T-helper 1 cell treated with Interleukin-12 subunit alpha and Interleukin-12 subunit beta and Interleukin-4 antibody, amounts not matched to agents 30 μg/mL and 1 μg/mL, for 36 hours (primary cell): ENCODE measurements at regions not wholly inside any gene's neighbourhood (a gene's known extent, or its start where the extent isn't known, plus 50 kb on each side); places are given as distances from the start of the nearest gene placed in this dataset.
"Not testable (repeated sequence)": the region's sequence is repeated elsewhere in the genome, so short reads cannot be mapped to it uniquely, and the experiment has no call there.

Experiments used
- H3K27ac Mint-ChIP-seq: one replicate; pipeline ENCODE4 v1.8.0; 2021; ENCODE audit warnings: mild to moderate bottlenecking, mixed read lengths
- H3K27me3 Mint-ChIP-seq: one replicate; pipeline ENCODE4 v1.8.0; 2021; ENCODE audit warnings: low read depth, mixed read lengths
- H3K36me3 Mint-ChIP-seq: one replicate; pipeline ENCODE4 v1.8.0; 2021; ENCODE audit warnings: low read depth, mixed read lengths
- H3K4me1 Mint-ChIP-seq: one replicate; pipeline ENCODE4 v1.8.0; 2021; ENCODE audit warnings: low read depth, mixed read lengths
- H3K4me3 Mint-ChIP-seq: one replicate; pipeline ENCODE4 v1.8.0; 2021; ENCODE audit warnings: mild to moderate bottlenecking, moderate library complexity, mixed read lengths
- H3K9me3 Mint-ChIP-seq: one replicate; pipeline ENCODE4 v1.8.0; 2021; ENCODE audit warnings: mixed read lengths

DNA sequence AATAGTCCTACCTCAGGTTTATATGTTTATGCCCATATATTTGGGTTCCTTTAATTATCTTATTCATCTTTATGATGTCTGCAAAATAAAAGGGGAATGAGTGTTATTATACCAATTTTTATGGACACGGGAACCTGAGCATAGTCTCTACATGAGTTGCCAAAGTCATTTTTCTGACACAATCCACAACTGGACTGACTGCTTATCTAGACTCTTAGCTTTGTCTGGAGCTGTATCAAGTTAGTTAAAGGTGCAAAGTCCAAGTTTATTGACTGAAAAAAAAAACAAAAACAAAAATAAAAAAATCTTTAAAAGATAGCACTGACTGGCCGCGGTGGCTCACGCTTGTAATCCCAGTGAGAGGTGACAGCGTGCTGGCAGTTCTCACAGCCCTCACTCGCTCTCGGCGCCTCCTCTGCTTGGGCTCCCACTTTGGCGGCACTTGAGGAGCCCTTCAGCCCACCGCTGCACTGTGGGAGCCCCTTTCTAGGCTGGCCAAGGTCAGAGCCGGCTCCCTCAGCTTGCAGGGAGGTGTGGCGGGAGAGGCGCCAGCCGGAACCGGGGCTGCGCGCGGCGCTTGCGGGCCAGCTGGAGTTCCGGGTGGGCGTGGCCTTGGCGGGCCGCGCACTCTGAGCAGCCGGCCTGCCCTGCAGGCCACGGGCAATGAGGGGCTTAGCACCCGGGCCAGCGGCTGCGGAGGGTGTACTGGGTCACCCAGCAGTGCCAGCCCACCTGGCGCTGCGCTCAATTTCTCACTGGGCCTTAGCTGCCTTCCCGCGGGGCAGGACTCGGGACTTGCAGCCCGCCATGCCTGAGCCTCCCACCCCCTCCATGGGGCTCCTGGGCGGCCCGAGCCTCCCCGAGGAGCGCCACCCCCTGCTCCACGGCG lies 116.6 kb upstream of the MBNL1 start:
- H3K36me3 Mint-ChIP-seq, H3K4me3 Mint-ChIP-seq, H3K9me3 Mint-ChIP-seq, H3K27ac Mint-ChIP-seq: not testable (repeated sequence)
- peaks cover 13% of the 10 kb centered on the region for H3K27me3 Mint-ChIP-seq
- peaks cover 19% of the 10 kb centered on the region for H3K4me1 Mint-ChIP-seq

DNA sequence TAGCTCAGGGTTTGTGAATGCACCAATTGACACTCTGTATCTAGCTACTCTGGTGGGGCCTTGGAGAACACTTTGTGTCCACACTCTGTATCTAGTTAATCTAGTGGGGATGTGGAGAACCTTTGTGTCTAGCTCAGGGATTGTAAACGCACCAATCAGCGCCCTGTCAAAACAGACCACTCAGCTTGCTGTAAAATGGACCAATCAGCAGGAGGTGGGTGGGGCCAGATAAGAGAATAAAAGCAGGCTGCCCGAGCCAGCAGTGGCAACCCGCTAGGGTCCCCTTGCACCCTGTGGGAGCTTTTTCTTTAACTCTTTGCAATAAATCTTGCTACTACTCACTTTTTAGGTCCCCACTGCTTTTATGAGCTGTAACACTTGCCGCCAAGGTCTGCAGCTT lies 115.6 kb upstream of the MBNL1 start:
- Mint-ChIP-seq H3K27me3 (peaks cover 18% of the 10 kb centered on the region), H3K4me1 (peaks cover 12% of the 10 kb centered on the region)
- H3K36me3 Mint-ChIP-seq, H3K27ac Mint-ChIP-seq, H3K4me3 Mint-ChIP-seq, H3K9me3 Mint-ChIP-seq: not testable (repeated sequence)

- Mint-ChIP-seq H3K9me3 (no peaks in the 10 kb centered on the region), H3K27me3 (peaks cover 20% of the 10 kb centered on the region), H3K4me3 (no peak overlapping the region), H3K27ac (no peak overlapping the region), H3K4me1 (peaks cover 2% of the 10 kb centered on the region), H3K36me3 (no peaks in the 10 kb centered on the region)
These were observed 113.3 kb upstream of the MBNL1 start for GRCh38 chr3:152155246-152156020.

DNA sequence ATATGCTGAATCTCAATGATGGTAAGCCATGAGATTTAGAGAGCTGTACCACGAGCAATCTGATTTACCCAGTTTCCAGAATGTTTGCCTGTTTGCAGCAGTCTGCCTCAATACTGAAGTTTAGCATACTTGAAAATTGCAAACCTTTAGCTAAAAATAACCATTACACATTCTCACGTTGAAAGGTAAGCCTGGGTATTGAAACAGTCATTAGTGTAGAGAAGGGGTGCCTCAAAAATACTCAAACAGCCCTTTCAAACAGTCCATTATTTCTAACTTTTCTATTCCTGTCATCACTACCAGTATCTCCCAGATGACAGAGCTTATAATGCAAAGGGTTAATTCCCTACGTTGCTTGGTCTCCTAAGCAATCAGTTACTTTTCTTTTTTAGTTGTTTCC lies 111.8 kb upstream of the MBNL1 start:
- H3K36me3 Mint-ChIP-seq: no peaks in the 10 kb centered on the region
- H3K27me3 Mint-ChIP-seq: peaks cover 29% of the 10 kb centered on the region
- H3K4me1 Mint-ChIP-seq: no peaks in the 10 kb centered on the region
- no peak overlapping the region for H3K4me3 Mint-ChIP-seq
- no peaks in the 10 kb centered on the region for H3K9me3 Mint-ChIP-seq
- H3K27ac Mint-ChIP-seq: no peak overlapping the region

GRCh38 chr3:152157337-152157736 lies 111.4 kb upstream of the MBNL1 start:
- no peak overlapping the region for H3K27ac Mint-ChIP-seq
- peaks cover 30% of the 10 kb centered on the region for H3K27me3 Mint-ChIP-seq
- no peaks in the 10 kb centered on the region for H3K9me3 Mint-ChIP-seq
- H3K36me3 Mint-ChIP-seq: no peaks in the 10 kb centered on the region
- no peaks in the 10 kb centered on the region for H3K4me1 Mint-ChIP-seq
- no peak overlapping the region for H3K4me3 Mint-ChIP-seq

- H3K4me1 Mint-ChIP-seq: no peaks in the 10 kb centered on the region
These were observed 109.4 kb upstream of the MBNL1 start for GRCh38 chr3:152159328-152159727.

DNA sequence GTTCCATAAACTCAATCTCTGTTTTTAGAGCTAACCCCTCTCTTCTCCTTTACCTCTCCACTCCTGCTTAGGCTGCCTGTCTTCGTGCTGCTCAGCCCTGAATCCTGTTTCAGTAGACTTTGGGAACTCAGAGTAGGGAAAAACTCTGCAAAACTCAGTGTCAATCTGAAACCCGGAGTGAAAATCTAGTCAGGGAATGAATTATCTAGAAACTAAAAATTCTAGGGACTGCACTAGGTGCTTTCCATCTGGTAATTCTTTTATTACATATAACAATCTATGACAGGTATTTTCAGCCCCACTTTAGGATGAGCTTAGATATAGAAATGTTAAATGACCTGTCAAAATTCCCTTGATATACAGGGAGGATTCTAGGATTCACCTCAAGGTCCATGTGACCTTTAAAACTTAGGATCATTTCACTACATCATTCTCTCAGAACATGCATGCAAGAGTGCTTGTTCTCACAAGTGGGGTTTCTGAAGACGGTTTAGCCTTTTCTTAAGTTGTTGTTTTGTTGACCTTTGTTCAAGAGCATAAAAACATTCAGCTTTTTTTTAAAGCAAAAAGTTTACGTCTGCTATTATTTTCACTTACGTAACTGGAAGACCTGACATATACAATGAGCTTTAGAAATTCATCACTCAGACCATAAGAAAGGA lies 108.2 kb upstream of the MBNL1 start:
- Mint-ChIP-seq H3K36me3 (no peaks in the 10 kb centered on the region), H3K9me3 (no peaks in the 10 kb centered on the region), H3K4me3 (no peak overlapping the region), H3K4me1 (no peaks in the 10 kb centered on the region), H3K27ac (no peak overlapping the region), H3K27me3 (peaks cover 30% of the 10 kb centered on the region)

More at GRCh38 chr3:152159328-152159727, 109.4 kb upstream of the MBNL1 start:
- Mint-ChIP-seq H3K27ac (no peak overlapping the region), H3K36me3 (no peaks in the 10 kb centered on the region), H3K9me3 (no peaks in the 10 kb centered on the region), H3K4me3 (no peak overlapping the region), H3K27me3 (peaks cover 30% of the 10 kb centered on the region)

GRCh38 chr3:152172460-152172859 lies 96.3 kb upstream of the MBNL1 start:
- no peaks in the 10 kb centered on the region for H3K4me1 Mint-ChIP-seq
- peaks cover 16% of the 10 kb centered on the region for H3K27me3 Mint-ChIP-seq
- peaks cover 8% of the 10 kb centered on the region for H3K36me3 Mint-ChIP-seq
- no peak overlapping the region for H3K4me3 Mint-ChIP-seq
- H3K27ac Mint-ChIP-seq: no peak overlapping the region
- H3K9me3 Mint-ChIP-seq: peaks cover 7% of the 10 kb centered on the region

- Mint-ChIP-seq H3K4me1 (peaks cover 3% of the 10 kb centered on the region), H3K27ac (no peak overlapping the region), H3K27me3 (peaks cover 16% of the 10 kb centered on the region), H3K36me3 (peaks cover 7% of the 10 kb centered on the region), H3K4me3 (no peak overlapping the region), H3K9me3 (peaks cover 4% of the 10 kb centered on the region)
These were observed 95.1 kb upstream of the MBNL1 start for GRCh38 chr3:152173627-152174026.

GRCh38 chr3:152174876-152175527 lies 93.7 kb upstream of the MBNL1 start:
- H3K27me3 Mint-ChIP-seq: peaks cover 16% of the 10 kb centered on the region

DNA sequence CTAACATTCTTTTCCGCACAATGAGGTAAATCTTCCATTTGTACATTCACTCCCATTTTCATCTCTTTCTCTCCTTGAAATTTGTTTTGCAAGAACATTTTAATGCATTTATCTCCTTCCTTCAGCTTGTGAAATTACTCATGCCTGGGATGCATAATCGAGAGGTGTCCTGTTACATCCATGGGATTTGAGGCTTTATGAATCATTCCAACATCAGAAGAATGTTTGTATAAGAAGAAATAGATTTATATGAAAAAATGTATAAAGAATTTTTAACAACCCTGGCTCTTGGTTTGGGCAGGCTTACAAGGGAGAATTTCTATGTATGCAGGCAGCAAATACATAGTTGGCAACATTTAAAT lies 93.2 kb upstream of the MBNL1 start:
- no peak overlapping the region for H3K27ac Mint-ChIP-seq
- peaks cover 7% of the 10 kb centered on the region for H3K36me3 Mint-ChIP-seq

More at GRCh38 chr3:152174876-152175527, 93.7 kb upstream of the MBNL1 start:
- no peak overlapping the region for H3K27ac Mint-ChIP-seq
- H3K4me3 Mint-ChIP-seq: no peak overlapping the region
- peaks cover 4% of the 10 kb centered on the region for H3K9me3 Mint-ChIP-seq
- H3K4me1 Mint-ChIP-seq: peaks cover 15% of the 10 kb centered on the region
- peaks cover 7% of the 10 kb centered on the region for H3K36me3 Mint-ChIP-seq

DNA sequence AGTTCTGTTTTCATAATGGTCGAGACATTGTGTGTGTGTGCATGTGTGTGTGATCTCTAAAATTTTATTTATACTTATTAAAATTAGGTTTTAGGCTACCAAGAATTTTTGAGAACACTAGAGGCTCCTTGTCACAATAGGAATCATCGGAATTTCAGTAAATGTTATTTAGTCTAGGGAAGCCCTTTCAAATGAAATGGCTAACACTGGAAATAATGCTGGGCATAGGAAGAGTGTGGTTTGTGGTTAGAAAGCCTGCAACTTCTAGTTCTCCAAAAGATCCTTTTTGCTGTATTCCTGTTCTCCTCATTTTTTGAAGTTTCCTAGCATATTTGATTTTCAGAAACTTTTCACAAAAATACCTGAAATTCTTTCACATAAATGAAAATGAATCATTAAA lies 92.5 kb upstream of the MBNL1 start:
- no peak overlapping the region for H3K27ac Mint-ChIP-seq
- H3K4me3 Mint-ChIP-seq: no peak overlapping the region
- H3K9me3 Mint-ChIP-seq: peaks cover 3% of the 10 kb centered on the region
- peaks cover 7% of the 10 kb centered on the region for H3K36me3 Mint-ChIP-seq
- peaks cover 16% of the 10 kb centered on the region for H3K27me3 Mint-ChIP-seq
- peaks cover 16% of the 10 kb centered on the region for H3K4me1 Mint-ChIP-seq

More for the DNA sequence above, 93.2 kb upstream of the MBNL1 start:
- Mint-ChIP-seq H3K9me3 (peaks cover 4% of the 10 kb centered on the region), H3K27me3 (peaks cover 16% of the 10 kb centered on the region), H3K4me3 (no peak overlapping the region), H3K4me1 (peaks cover 16% of the 10 kb centered on the region)

GRCh38 chr3:152176998-152177397 lies 91.7 kb upstream of the MBNL1 start:
- H3K36me3 Mint-ChIP-seq: peaks cover 4% of the 10 kb centered on the region
- no peak overlapping the region for H3K4me3 Mint-ChIP-seq
- H3K27me3 Mint-ChIP-seq: peaks cover 16% of the 10 kb centered on the region
- no peaks in the 10 kb centered on the region for H3K9me3 Mint-ChIP-seq
- H3K4me1 Mint-ChIP-seq: peaks cover 16% of the 10 kb centered on the region
- H3K27ac Mint-ChIP-seq: no peak overlapping the region

DNA sequence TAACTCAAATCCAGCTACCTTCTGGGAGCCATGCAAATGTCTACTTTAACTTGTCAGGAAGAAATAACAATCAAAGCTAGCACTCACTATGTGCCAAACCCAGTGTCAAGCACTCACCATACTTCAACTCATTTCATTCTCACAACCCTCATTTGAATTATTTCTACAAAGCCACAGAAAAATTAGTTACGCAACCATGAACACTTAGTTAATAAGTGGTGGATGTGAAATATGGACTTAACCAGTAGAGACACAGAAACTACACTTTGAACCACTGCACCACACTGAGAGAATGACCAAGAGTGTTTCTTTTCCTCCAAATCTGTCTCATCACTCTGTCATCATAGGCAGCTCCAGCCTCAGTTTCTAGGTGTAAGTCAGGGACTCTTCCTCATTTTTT lies 91.0 kb upstream of the MBNL1 start:
- Mint-ChIP-seq H3K27me3 (peaks cover 16% of the 10 kb centered on the region), H3K36me3 (peaks cover 4% of the 10 kb centered on the region), H3K27ac (no peak overlapping the region), H3K4me1 (peaks cover 21% of the 10 kb centered on the region), H3K4me3 (no peak overlapping the region), H3K9me3 (no peaks in the 10 kb centered on the region)
